HG03432 (cell line): ENCODE measurements at regions not wholly inside any gene's neighbourhood (a gene's known extent, or its start where the extent isn't known, plus 50 kb on each side); places are given as distances from the start of the nearest gene placed in this dataset.
A peak's percentile ranks its signal among the peaks of the same experiment; 100 is the strongest.

Source experiments
- ATAC-seq: cut with Tn5 transposase; IDR thresholded peaks from one replicate; pipeline ENCODE4 v1.9.1; 2021; ENCODE audit warnings: mild to moderate bottlenecking, moderate library complexity; ENCODE audit not compliant: unreplicated experiment

DNA sequence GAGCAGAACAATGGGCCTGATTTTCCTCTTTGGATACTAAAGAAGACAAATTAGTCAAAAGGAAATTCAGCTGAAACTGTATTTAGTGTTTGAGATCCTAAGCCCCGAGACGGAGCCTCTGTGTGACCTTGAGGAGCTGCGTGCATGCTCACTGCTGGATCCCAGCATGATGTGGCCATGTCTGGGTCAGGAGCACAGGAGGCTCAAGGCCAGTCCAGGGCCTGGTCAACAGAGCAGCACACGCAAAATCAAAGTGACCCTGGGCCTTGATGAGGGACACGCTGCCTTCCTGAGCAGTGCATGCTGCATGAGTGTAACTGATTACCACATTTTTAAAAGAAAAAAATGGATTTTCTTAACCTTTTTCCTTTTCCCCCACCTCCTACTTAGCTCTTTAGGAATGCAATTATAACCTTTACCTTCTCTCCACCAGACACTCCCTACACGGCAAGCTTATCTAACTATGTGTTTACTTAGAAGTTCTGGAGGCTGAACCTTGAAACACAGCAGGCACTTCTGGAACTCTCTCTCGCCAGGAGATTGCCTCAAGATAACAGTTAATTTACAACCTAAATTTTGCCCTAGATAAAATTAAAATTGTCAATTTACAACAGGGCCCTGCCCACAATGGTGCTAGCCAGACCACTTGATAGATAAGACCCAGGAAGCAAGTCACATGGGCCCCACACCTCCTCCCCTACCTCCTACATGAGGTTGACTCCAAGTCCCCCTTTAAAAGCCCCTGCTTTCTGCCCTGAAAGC, 144.6 kb downstream of the LRIG2 start:
- no peak for ATAC-seq

- no peak for ATAC-seq
These were observed 146.4 kb downstream of the LRIG2 start for GRCh38 chr1:113219377-113219776.

GRCh38 chr1:113219828-113220227, 146.8 kb downstream of the LRIG2 start:
- ATAC-seq = no peak

DNA sequence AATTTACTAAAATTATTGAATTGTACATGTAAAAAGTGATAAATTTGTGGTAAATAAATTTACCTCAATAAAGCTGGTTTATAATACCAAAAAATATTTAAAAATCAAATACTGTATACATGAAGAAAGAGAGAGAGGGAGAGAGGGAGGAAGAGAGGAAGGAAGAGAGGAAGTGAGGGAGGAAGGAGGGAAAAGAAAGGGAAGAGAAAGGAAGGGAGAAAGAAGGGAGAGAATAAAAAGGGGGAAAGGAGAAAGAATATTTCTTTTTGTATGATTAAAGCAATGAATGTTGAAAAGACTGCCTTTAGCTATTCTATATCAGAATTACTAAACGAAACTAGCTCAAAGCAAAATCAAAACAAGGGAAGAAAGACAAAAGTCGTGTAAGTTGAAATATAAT, 150.0 kb downstream of the LRIG2 start:
- ATAC-seq = no peak

GRCh38 chr1:113223546-113223945, 150.5 kb downstream of the LRIG2 start:
- no peak for ATAC-seq

- ATAC-seq = peak; percentile 80
These were observed 153.2 kb downstream of the LRIG2 start for GRCh38 chr1:113226148-113226547.

GRCh38 chr1:113231866-113232265, 158.4 kb upstream of the MAGI3 start:
- ATAC-seq = no peak

GRCh38 chr1:113233441-113233840, 156.9 kb upstream of the MAGI3 start:
- ATAC-seq = no peak

- no peak for ATAC-seq
These were observed 149.1 kb upstream of the MAGI3 start for GRCh38 chr1:113241237-113241636.

DNA sequence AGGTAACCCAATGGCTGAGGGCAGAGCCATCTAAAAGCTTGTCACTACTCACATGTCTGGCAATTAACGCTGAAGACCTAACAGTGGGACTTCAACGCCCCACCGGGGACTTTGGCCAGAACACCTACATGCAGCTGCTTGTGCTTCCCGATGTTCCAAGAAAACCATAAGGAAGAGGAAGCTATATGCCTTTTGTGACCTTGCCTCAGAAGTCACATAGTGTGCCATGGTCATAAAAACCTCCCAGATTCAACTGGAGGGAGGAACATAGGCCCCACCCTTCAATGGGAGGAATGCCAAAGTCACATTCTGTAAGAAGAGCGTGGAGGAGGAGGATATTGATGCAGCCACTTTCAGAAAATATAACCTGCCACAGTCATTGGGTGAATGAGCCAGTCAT, 147.8 kb upstream of the MAGI3 start:
- ATAC-seq = no peak

- ATAC-seq = no peak
These were observed 146.8 kb upstream of the MAGI3 start for GRCh38 chr1:113243529-113243928.

DNA sequence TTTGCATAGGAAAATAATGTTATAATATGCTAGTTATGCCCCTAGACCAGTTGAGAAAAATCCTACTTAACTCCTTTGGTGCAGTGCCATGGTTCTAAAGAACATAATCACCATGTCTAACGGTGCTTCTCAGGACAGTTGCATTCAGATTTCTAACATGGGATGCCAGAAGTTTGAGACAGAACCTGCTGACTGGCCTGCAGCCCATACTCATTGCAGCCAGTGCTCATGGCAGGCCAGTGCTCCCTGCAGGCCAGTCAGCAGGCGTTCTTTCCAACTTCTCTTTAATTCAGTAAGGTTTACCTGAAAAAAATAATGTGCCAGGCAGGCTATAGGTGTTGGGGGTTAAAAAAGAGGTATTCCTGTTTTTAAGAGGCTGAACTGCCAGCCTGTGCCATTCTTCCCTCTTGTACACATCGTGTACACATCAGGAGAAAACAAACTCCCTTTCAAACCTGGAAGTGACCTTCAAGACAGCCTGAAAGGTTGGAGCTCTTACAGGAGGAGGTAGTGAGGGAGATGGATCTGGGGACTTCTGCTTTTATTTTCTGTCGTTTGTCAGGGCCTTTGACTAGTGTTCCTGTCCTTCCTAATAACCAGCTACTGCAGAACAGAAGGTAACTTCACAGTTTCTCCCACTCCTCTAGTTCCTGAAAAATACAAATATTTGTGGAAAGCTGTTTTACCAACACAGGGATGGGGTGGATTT, 146.0 kb upstream of the MAGI3 start:
- no peak for ATAC-seq

- ATAC-seq = no peak
These were observed 145.1 kb upstream of the MAGI3 start for GRCh38 chr1:113245252-113245651.

DNA sequence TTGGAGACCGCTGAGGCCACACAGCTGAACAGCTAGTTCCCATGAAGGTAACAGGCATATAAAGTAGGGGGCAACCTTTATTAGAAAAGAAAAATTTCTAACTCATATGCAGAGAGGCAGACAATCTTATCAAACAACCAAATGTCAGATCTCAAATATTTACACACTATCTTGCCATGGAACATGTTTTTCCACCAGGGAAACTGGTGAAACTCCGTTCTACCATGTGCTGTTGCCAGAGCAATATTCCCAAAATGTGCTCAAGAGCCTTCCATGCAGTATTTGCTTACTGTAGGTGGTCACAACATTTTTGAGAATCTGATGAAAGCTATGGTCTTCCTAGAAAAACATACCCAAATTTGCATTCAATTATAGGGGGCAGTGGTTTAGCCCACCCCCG, 143.4 kb upstream of the MAGI3 start:
- no peak for ATAC-seq

DNA sequence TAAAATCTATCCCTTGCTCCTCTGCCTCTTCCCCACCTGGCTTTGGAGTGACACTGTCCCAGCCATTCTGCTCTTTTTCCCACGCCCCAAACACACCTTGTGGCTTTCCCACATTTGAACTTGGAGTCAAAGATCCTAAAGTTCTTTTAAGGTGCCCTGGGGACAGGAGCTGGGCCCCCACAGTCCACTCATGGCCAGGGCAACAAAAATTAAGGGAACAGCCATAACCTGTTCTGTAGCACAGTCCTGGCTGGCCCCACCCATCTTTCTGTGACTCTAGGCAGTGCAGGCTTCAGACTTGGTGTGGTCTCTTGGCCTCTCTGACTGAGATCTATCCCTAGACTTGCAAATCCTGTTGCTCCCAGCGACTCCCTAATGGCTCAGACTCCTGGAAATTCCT, 143.0 kb upstream of the MAGI3 start:
- ATAC-seq = no peak

DNA sequence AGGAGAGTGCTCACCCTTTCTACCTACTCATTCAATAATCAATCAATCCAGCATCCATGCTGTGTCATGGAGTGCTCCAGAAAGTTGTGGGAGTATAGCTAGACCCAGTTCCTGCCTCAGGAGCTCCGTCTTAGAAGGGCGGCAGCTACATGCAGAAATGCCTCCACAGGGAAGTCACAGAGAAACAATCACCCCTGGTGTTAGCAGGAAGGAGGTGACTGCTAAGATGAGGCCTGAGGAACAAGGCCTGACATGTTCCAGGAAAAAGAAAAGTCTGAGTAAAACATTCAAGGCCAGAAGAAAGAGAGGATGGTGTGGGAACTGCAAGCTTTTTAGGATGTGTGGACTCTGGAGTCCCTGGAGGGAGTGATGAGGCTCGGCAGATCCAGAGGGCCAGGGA, 142.5 kb upstream of the MAGI3 start:
- no peak for ATAC-seq

GRCh38 chr1:113248494-113248893, 141.8 kb upstream of the MAGI3 start:
- no peak for ATAC-seq

- ATAC-seq = no peak
These were observed 140.2 kb upstream of the MAGI3 start for GRCh38 chr1:113250161-113250560.

DNA sequence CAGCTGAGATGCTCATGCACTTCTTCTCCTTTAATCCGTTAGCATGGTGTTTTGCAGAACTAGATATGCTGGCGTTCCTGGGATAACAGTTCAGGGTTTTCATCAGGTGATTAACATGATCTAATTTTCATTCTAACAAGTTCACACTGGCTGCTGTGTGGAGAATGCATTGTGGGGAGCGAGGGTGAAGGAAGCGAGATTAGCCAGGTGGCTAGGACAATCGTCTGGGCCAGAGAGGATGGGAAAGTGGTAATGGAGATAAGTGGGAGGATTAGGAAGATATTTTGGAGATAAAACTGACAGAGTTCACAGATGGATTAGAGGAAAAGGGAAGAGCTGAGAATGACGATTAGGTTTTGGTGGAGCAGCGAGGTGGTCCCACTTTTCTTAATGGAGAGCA, 138.1 kb upstream of the MAGI3 start:
- ATAC-seq = no peak

- ATAC-seq = no peak
These were observed 137.1 kb upstream of the MAGI3 start for GRCh38 chr1:113253187-113253586.

GRCh38 chr1:113253590-113253989, 136.7 kb upstream of the MAGI3 start:
- ATAC-seq = no peak

DNA sequence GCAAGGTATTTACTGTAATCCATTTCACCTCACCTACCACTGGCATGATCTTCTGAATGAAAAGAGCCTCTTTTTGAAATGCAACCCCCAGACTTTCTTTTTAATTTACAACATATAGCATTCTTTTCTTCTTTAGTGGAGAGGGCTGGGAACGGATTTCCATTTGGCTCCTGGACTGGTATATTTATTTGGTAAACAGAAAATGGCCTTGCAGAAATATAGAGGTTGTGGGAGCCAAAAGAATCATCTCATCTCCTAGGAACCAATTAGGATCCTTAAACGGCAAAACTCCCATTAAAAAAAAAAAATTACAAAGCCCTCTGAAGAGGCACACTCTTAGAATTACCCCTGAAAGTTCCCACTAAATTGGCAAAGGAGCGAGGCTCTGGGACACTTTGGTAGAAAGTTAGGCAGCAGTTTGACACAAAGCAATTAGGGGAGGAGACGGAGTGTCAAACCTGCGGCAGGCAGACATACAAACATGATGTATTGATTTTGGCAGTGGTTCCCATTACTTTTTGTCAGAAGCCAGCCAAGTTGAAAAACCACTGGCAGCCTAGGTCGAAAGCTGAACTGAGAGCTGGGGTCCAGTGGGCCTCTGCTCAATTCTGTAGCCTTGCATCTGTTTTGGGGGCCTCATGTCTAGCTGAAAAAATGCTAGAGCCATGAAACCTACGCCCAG, 135.1 kb upstream of the MAGI3 start:
- no peak for ATAC-seq
